DMS153 treated with DMSO at 0.1 percent for 48 hours (cell line): ENCODE measurements at regions not wholly inside any gene's neighbourhood (a gene's known extent, or its start where the extent isn't known, plus 50 kb on each side); places are given as distances from the start of the nearest gene placed in this dataset.

ENCODE experiments used
- DNase-seq: peaks from one replicate; lab custom pipeline; 2025; ENCODE audit not compliant: unreplicated experiment; lab: John Stamatoyannopoulos, UW

DNA sequence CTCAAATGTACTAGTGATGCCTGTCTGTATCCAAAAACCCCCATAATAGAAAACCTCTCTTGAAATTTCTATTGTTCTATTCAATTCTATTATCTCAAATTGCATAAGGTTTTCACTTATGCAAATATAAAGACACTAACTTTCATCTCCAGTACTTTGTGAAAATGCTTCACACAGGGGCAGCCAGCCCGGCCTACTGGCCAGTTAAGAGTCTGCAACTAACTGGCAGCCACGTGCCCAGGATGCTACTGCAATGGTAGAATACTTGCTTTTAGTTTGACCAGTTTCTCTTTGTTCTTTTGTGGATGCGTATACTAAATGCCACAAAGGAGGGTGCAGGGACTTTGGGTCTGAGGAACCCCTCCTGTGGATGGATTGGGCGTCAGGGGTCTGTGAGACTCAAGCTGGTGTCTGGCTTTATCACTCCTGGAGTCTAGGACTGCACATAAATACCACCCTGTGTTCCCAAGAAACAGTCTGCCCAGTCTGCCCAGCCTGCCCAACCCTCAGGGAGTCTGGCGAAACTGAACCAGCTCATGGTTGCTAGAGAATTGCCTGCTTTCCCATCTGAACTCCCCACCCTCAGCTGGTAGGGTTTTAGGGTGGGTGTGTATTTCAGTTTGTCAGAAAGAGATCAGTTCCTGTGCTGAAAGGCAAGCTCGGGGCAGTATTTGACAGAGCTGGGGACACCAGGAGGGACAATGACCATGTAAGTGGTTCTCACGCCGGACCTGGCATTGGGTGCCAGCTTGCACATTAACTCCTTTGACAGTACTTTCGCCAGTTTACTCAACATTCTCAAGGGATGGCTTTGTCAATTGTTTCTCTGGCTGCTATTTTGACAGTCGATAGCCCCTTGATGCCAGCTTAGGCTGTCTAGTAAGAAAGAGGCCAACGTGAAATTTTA, 558.2 kb upstream of the JAG1 start:
- no peak for DNase-seq

DNA sequence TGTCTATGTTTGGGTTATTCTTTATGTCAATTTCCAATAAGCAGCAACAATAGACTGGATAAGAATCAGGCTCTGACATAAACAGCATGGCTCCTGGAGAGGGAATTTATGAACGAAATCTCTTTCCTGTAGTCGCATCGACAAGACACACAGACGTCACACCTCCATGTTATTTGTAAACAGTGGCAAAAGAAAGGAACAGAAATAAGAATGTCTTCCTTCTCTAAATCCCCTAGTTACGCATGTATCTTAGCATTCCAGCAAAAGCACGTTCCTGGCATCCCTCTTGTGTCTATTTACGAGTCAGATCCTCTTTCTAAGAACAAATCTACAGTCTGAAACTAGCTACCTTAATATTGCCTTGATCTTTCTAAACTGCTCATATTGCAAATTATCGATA, 559.1 kb upstream of the JAG1 start:
- no peak for DNase-seq

DNA sequence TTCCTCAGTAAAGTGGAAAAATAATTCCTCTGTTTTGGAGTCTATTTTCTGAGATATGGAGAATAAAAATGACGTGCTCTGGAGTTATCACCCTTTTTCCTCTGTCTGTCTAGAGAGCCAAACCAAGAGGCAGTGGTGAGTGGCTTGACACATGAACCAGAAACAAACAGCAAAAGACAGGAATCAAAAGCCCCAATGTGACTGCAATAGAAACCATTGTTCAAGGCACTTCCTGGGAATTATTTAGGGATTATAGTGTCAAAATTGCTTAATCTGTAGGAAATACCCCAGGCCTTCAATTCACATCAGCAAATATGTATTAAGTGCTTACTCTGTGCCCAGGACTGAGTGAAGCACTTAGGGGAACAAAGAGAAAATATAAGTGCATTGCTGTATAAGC, 560.4 kb upstream of the JAG1 start:
- no peak for DNase-seq

DNA sequence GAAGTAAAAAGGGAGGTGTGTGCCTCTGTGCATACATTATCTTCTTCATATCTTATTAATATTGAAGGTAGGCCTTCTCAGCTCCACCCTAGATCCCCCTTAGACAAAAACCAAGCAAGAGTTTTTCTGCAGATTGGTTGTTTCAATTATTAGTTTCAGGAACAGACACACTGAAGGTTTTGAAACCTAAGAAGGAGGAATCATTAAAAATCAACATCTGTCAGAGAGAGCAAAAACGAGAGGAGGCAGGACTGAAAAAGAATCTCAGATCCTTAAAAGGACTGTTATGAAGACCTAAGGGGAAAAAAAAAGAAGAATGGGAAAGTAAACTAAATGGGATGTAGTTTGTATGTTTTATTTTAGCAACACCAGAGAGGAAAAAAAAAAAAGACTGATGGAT, 560.8 kb upstream of the JAG1 start:
- no peak for DNase-seq

DNA sequence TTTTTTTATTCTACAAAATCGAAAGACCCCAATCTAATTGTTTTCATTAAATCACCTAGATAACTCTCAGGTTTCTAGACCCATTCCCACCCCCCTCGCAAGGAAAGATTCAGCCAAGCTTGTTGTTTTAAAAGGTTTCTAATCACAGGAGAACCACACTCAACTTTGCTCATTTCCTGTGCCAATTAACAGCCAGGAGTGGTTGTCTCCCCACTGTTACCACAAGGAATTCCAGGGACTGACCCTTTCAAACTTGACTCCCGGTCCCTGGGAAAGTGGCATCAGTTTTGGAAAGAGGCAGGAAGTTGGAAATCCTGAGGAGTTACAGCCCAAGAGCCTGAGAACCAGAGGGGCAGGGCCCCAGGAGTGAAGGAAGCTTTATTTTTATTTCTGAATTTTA, 561.3 kb upstream of the JAG1 start:
- DNase-seq: no peak

GRCh38 chr20:11242320-11242719, 568.5 kb upstream of the JAG1 start:
- no peak for DNase-seq

GRCh38 chr20:11245431-11245830, 571.6 kb upstream of the JAG1 start:
- no peak for DNase-seq

- DNase-seq: peak; percentile 26
Measured at GRCh38 chr20:11246251-11246775, 572.5 kb upstream of the JAG1 start.

GRCh38 chr20:11247046-11248010, 573.5 kb upstream of the JAG1 start:
- no peak for DNase-seq

DNA sequence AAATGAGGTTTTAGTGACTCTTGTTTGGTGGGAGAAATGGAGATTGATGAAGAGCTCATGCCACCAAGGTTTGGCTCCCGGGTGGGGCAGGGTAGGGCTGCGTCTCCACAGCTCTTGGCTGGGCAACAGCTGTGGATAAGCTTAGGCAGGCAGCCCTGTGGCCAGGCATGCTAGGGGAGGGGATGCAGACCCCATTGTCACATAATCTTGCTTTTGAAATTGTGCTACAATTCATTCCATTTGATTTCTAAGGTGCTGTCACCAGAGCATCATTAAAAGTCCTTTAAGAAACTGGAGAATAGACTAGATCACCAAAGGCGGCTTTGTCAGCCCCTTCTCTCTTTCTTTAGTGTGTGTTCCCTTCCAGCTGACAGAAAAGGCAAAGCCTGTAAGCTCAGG, 574.2 kb upstream of the JAG1 start:
- DNase-seq: no peak

GRCh38 chr20:11248687-11249638, 575.2 kb upstream of the JAG1 start:
- DNase-seq: no peak

GRCh38 chr20:11249683-11250082, 575.9 kb upstream of the JAG1 start:
- DNase-seq: no peak

- no peak for DNase-seq
Measured at GRCh38 chr20:11252447-11252846, 578.6 kb upstream of the JAG1 start.

DNA sequence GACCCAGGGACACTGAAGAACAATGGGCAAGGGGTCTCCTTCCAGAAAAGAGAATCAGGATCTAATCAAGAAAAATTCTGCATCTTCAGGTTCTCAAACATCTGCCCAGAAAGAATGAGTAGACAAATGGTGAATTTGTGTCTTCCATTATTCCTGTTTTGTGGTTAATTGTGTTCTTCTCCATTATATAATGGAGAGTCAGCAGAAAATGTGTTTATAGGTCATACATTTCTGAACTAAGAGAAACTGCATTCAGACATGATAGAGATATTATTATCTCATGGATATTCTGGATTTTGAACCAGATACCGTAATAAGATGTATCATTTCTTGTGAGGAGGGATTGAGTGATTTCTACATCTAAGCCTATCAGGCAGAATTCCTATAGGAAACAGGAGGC, 581.7 kb upstream of the JAG1 start:
- no peak for DNase-seq

GRCh38 chr20:11255860-11256259, 582.1 kb upstream of the JAG1 start:
- DNase-seq: no peak

DNA sequence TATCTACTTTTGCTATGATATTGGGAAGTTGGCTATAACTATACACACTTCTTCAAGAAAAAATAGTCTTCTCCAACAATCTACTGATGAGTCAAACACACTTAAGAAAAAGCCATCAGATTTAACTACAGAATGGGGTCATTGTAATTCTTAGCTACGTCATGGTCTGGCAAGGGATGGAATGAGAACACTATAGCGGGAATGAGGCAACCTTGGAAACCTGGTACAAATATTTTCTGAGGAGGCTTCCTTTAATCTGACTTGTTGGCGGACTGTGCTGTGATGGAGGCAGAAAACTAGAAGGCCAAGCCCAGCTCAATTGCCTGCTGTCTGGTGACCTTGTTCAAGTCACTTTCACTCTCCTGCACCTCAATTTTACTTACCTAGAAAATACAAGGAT, 586.8 kb upstream of the JAG1 start:
- DNase-seq: no peak

DNA sequence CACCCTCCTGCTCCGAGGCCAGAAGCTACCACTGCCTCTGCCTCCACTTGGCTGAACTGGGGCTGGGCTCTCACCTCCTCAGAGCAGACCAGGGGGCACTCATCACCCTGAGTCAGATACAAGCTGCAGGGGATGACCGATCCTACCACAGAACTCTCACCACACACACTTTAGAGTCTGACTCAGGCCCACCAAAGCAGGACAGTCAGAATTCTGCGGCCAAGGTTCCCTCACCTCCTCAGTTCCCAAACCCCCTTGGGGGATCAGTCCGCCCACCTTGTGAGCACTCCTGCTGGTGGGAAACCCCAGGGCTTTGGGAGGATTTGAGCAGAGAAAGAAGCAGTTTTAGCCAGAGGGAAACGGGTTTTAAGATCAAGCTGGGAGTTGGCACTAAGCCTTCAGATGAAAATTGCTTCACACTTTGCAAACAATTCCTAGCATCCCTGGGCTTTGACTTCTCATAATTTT, 587.8 kb upstream of the JAG1 start:
- DNase-seq: no peak

- no peak for DNase-seq
Measured at GRCh38 chr20:11266571-11266970, 592.8 kb upstream of the JAG1 start.

DNA sequence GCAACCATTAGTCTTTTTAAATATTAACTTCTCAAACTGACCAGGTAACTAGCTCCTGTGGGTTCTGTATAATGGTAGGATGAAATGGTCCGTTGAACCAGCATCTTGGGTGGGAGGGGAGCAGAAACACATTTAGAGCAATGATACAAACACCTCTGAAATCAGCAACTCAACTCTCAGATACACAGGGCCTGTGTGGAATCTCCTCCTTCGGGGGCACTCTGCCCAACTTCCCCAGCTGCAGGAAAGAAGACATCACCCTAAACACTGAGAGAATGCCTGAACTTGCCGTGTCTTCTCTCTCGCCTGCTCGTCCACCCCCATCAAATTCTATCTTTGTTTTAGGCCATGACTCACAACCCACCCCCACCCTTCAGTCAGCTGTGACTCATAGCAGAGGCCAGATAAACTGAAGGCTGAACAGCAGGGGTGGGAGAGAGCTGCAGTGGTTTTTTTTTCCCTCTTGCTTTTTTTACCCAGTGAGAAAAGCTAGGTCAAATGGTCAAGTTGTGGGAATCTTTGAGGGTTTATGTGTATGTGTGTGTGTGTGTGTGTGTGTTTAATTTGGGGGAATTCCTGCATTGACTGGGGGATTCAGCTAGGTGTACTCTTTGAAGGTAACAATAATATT, 593.4 kb upstream of the JAG1 start:
- no peak for DNase-seq

GRCh38 chr20:11267762-11268335, 594.0 kb upstream of the JAG1 start:
- DNase-seq: no peak
